ENCODE measurements at regions not wholly inside any gene's neighbourhood (a gene's known extent, or its start where the extent isn't known, plus 50 kb on each side); places are given as distances from the start of the nearest gene placed in this dataset.

DNA sequence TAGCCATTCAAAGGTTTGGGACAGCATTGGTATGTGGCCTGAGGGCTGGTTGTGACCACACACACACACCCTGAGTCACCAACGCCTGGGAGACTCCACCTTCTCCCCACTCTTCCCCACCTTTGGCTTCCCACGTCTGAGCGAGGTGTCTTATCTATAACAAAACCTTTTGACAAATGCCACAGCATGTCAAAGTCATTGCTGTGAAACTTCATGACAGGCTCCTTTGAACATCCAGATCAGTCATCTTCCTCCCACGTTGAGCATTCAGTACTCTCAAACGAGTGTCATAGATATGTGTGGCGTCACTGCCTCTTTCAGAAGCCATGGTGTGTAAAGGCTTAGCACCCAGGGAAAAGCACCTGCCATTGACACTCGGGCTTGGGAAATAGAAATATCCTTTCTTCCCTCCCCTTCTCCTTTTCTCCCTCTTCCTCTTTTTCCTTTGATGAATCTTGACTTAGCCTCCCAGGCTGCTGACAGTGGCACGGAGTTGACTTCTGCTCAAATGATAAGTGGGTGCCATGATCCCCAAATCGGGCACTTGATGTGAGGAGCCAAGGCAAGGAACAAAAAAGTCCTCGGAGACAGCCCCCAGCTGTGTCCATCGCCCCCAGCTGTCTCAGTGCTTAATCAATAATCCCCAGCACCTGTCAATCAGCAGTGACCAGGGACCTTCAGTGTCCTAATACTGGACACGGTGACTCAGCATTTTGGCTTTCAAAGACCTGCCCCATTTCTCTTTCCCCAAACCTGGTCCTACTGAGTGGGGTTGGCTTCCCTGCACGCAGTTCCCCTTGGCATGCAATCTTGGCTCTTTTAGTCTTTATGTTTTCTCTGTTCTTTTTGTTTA, 114.8 kb downstream of the FGF18 start:
- TF ChIP-seq, protein P1, sequence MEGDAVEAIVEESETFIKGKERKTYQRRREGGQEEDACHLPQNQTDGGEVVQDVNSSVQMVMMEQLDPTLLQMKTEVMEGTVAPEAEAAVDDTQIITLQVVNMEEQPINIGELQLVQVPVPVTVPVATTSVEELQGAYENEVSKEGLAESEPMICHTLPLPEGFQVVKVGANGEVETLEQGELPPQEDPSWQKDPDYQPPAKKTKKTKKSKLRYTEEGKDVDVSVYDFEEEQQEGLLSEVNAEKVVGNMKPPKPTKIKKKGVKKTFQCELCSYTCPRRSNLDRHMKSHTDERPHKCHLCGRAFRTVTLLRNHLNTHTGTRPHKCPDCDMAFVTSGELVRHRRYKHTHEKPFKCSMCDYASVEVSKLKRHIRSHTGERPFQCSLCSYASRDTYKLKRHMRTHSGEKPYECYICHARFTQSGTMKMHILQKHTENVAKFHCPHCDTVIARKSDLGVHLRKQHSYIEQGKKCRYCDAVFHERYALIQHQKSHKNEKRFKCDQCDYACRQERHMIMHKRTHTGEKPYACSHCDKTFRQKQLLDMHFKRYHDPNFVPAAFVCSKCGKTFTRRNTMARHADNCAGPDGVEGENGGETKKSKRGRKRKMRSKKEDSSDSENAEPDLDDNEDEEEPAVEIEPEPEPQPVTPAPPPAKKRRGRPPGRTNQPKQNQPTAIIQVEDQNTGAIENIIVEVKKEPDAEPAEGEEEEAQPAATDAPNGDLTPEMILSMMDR (IDR thresholded peaks at IDR 0.05; ENCODE audit: borderline replicate concordance, insufficient read depth, low read depth, low read length), result no peak
- H3K4me3 ChIP-seq (ENCODE audit: low read depth, low read length), result no peak overlapping the region

DNA sequence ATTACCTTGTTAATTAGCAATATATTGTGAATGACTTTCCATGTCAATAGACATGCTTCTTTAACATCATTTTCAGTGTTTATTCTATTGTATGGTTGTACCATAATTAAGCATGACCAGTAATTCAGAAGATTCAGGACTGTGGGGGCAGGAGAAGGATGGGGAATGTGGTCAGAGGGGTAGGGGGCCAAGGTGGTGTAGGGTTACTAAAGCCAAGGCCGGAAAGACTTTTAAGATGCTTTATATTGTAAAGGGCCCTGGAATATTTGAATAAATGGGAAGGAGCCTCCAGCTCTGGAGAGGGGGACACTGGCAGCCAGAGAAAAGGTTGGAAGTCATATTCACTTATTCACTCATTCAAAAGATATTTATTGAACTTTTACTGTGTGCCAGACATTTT, 115.7 kb downstream of the FGF18 start:
- TF ChIP-seq, protein P1 (IDR thresholded peaks at IDR 0.05; ENCODE audit: borderline replicate concordance, insufficient read depth, low read depth, low read length), result no peak
- H3K4me3 ChIP-seq (ENCODE audit: low read depth, low read length), result no peak overlapping the region

DNA sequence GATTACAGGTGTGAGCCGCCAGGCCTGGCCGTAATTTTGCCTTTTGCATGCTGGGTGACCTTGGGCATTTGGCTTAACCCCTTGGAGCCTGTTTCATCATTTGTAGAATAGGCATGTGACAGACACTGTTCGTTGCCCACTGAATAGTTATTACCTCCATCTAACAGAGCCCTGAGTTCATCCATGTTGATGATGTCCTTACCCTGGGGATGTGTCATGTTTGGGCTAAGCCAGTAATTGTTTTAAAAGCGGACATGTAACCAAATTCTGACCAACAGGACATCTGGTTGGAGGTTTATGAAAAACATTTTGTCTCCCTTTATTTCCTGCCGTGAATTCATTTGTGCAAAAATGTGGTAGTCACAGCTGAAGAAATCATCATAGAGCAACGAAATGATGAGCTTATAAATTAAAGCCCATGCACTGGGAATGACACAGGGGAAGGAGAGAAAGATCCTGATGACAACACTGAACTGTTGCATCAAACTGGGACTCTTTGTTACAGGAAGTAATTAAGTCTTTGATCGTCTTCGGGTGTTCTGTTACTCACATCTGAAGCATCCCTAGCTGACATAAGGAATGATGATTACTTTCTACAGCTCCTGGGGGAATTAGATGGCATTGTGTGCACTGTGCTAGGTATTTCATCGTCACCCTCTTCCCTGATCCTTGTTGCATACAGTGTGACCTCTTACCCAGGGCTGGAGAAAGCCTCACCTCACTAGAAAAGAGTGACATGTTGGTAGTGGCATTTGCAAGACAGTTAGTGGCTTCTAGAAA, 117.8 kb downstream of the FGF18 start:
- TF ChIP-seq, protein P1 (IDR thresholded peaks at IDR 0.05; ENCODE audit: borderline replicate concordance, insufficient read depth, low read depth, low read length), result no peak
- H3K4me3 ChIP-seq (ENCODE audit: low read depth, low read length), result no peak overlapping the region

DNA sequence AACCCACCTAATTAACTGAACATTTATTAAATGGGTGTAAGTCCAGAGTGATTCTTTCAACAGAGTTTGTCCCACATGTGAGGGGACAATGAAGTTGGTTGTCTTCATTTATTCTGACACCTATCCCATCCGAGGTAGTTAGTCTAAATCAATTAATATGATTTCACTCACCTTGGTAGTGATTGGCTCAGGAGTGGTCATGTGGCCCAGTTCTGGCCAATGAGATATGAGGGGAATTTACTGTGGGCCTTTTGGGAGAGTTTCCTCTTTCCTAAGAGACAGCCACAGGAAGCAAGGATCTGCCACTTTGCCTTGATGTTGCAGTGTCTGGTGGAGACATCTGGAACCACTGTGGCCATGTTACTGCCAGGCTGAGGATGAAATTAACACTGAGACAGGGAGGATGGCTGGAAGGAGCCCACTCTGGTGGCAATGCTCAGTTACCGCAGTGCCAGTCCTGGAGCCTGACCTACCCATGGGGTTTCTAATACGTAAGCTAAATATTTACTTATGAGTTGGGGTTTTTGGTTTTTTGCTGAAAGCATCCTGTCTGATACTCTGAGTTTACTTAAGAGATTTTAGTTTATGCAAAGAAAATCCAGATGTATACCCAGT, 118.6 kb downstream of the FGF18 start:
- no peak overlapping the region for H3K4me3 ChIP-seq (ENCODE audit: low read depth, low read length)
- TF ChIP-seq, protein P1 (IDR thresholded peaks at IDR 0.05; ENCODE audit: borderline replicate concordance, insufficient read depth, low read depth, low read length), result no peak

DNA sequence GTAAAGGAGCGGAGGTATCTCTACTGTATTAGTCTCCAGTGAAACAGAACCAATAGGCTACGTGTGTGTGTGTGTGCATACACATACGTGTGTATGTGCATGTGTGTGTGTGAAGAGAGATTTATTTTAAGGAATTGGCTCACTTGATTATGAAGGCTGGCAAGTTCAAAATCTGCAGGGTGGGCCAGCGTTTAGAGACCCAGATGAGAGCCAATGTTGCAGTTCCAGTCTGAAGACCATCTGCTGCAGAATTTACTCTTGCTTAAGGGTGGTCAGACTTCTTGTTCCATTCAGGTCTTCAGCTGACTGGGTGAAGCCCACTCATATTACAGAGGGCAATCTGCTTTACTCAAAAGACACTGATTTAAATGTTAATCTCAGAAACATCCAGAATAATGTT, 119.2 kb downstream of the FGF18 start:
- TF ChIP-seq, protein P1 (IDR thresholded peaks at IDR 0.05; ENCODE audit: borderline replicate concordance, insufficient read depth, low read depth, low read length), result no peak
- no peak overlapping the region for H3K4me3 ChIP-seq (ENCODE audit: low read depth, low read length)

DNA sequence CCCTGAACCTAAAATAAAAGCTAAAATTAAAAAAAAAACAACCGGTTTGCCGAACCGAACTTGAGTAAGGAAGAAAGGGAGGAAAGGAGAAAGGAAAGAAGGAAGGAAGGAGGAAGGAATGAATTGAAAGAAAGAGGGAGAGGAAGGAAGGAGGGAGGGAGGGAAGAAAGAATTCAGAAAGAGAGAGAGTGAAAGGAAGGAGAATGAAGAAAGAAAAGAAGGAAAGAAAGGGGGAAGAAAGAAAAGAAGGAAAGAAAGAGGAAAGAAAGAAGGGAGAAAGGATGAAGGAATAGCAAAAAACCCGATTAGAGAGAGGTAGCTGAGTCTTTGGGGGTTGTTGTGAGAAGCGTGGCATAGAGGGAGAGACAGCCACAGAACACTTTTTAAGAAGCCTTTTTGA, 121.4 kb downstream of the FGF18 start:
- H3K4me3 ChIP-seq (ENCODE audit: low read depth, low read length), result no peak overlapping the region
- TF ChIP-seq, protein P1 (IDR thresholded peaks at IDR 0.05; ENCODE audit: borderline replicate concordance, insufficient read depth, low read depth, low read length), result no peak

Measured in GM12875 (cell line).